ENCODE measurements at regions not wholly inside any gene's neighbourhood (a gene's known extent, or its start where the extent isn't known, plus 50 kb on each side); places are given as distances from the start of the nearest gene placed in this dataset.

DNA sequence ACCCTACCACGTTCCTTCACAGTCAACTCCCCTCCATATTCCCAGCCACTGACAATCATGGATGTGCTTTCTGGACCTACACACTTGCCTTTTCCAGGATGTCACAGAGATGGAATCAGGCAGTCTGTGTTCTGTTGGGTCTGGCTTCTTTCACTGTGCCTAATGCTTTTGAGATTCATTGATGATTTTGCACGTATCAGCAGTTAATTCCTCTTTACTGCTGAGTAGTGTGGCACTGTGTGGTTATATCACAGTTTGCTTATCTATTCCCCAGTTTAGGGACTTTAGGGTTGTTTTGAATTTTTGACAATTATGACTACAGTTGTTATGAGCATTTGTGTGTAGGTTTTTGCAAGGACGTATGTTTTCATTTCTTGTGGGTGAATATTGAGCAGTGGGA is 191.7 kb downstream of the ACKR3 start:
- Histone ChIP-seq H3K9me3 (ENCODE audit: insufficient read depth, low read depth) (no peaks in the 10 kb centered on the region), H2AFZ (no peak overlapping the region), H3K9me2 (ENCODE audit: insufficient read depth) (no peaks in the 10 kb centered on the region), H3K4me2 (no peak overlapping the region), H3K4me1 (replicated peaks; ENCODE audit: insufficient read depth) (0 out of 2 replicates have a peak, but pooled peaks cover 6% of the 10 kb centered on the region), H3K79me2 (ENCODE audit: low read depth) (no peaks in the 10 kb centered on the region), H3K36me3 (ENCODE audit: low read depth) (no peaks in the 10 kb centered on the region), H3F3A (ENCODE audit: insufficient read depth, low read depth) (no peaks in the 10 kb centered on the region), H4K20me1 (ENCODE audit: insufficient read depth) (no peaks in the 10 kb centered on the region), H3K4me3 (no peak overlapping the region), H3K27me3 (ENCODE audit: insufficient read depth, low read depth) (no peaks in the 10 kb centered on the region), H3K27ac (no peak overlapping the region)
- CTCF ChIA-PET = no interaction called here
- intact Hi-C loops (cut with micrococcal nuclease; ENCODE audit: unreplicated experiment) = no loop called here
- POLR2A ChIA-PET (ENCODE audit: unreplicated experiment) = no interaction called here
- TF ChIP-seq CTCF (conservative IDR thresholded peaks at IDR 0.05) (no peak), EZH2 (IDR thresholded peaks at IDR 0.05; ENCODE audit: low read depth) (no peak)
- DNase-seq = no peak
- no TSS peak for BruUV-seq (replicated peaks)

DNA sequence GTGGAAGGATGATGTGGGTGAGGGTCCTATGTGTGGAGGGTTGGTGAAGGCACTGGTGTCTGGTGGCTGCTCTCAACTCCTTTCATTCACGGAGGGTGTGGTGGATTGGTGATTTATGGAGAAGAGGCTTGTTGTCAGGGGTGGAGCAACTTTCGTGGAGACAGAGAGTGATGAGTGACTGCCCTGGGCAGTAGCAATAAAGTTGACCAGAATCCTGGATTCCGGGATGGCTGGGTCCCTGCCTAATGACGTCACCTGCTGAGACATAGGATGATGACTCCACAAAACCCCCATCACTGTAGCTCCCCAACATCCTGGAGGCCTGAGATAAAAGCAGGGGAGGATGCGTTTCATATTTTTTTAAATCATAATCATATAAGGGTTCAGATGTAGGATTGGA is 193.0 kb downstream of the ACKR3 start:
- H3K9me2 ChIP-seq (ENCODE audit: insufficient read depth) = no peaks in the 10 kb centered on the region
- no peaks in the 10 kb centered on the region for H3K79me2 ChIP-seq (ENCODE audit: low read depth)
- no peak overlapping the region for H3K4me3 ChIP-seq
- no peaks in the 10 kb centered on the region for H3K36me3 ChIP-seq (ENCODE audit: low read depth)
- POLR2A ChIA-PET (ENCODE audit: unreplicated experiment) = no interaction called here
- CTCF ChIA-PET = no interaction called here
- H3K9me3 ChIP-seq (ENCODE audit: insufficient read depth, low read depth) = 0 out of 2 replicates have a peak, but pooled peaks cover 5% of the 10 kb centered on the region
- no peak overlapping the region for H3K27ac ChIP-seq
- intact Hi-C loops (cut with micrococcal nuclease; ENCODE audit: unreplicated experiment) = no loop called here
- H3K4me1 ChIP-seq (replicated peaks; ENCODE audit: insufficient read depth) = 0 out of 2 replicates have a peak, but pooled peaks cover 6% of the 10 kb centered on the region
- no peaks in the 10 kb centered on the region for H4K20me1 ChIP-seq (ENCODE audit: insufficient read depth)
- no peak for TF ChIP-seq CTCF (conservative IDR thresholded peaks at IDR 0.05)
- no peak for TF ChIP-seq EZH2 (IDR thresholded peaks at IDR 0.05; ENCODE audit: low read depth)
- no peaks in the 10 kb centered on the region for H3K27me3 ChIP-seq (ENCODE audit: insufficient read depth, low read depth)
- H3K4me2 ChIP-seq = no peak overlapping the region
- BruUV-seq (replicated peaks) = no TSS peak
- no peak overlapping the region for H2AFZ ChIP-seq
- peak in 1 of 2 experiments; percentile 27 for DNase-seq
- H3F3A ChIP-seq (ENCODE audit: insufficient read depth, low read depth) = no peaks in the 10 kb centered on the region

DNA sequence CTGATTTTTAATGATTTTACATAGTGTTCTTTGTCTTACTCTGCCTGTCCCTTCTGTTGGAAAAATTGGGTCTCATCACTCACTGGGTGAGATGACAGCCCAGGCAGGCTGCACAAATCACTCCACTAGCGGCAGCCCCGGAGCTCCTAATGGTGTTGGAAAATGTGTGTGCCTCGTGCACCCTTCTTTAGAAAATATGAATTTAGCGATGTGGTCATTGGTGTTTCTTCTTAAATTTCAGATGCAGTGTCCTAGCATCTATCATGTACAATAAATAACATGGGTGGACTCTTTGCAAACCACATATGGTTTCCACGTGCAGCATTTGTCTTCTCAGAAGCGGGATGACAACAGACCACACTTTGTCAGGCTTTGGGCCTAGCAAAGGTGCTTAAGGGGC is 194.2 kb downstream of the ACKR3 start:
- Histone ChIP-seq H2AFZ (no peak overlapping the region), H3K9me2 (ENCODE audit: insufficient read depth) (no peaks in the 10 kb centered on the region), H3K4me3 (no peak overlapping the region), H3F3A (ENCODE audit: insufficient read depth, low read depth) (no peaks in the 10 kb centered on the region), H3K27me3 (ENCODE audit: insufficient read depth, low read depth) (no peaks in the 10 kb centered on the region), H3K27ac (no peak overlapping the region), H4K20me1 (ENCODE audit: insufficient read depth) (no peaks in the 10 kb centered on the region), H3K4me2 (no peak overlapping the region), H3K9me3 (ENCODE audit: insufficient read depth, low read depth) (0 out of 2 replicates have a peak, but pooled peaks cover 5% of the 10 kb centered on the region), H3K79me2 (ENCODE audit: low read depth) (no peaks in the 10 kb centered on the region), H3K4me1 (replicated peaks; ENCODE audit: insufficient read depth) (peaks cover 5% of the 10 kb centered on the region), H3K36me3 (ENCODE audit: low read depth) (no peaks in the 10 kb centered on the region)
- ChIA-PET POLR2A (ENCODE audit: unreplicated experiment) (no interaction called here), CTCF (interaction anchor here (0.5 kb wide), 1 partner anchor 243 kb away, joined by 26 read pairs; no protein-coding TSS in a partner anchor)
- peak in 1 of 2 experiments; percentile 17 for DNase-seq
- TF ChIP-seq CTCF (conservative IDR thresholded peaks at IDR 0.05) (no peak), EZH2 (IDR thresholded peaks at IDR 0.05; ENCODE audit: low read depth) (no peak)
- intact Hi-C loops (cut with micrococcal nuclease; ENCODE audit: unreplicated experiment) = no loop called here
- BruUV-seq (replicated peaks) = no TSS peak
